Hematopoietic multipotent progenitor cell treated with erythropoietin and hydrocortisone succinate and interleukin-3 and kit ligand, for 8 days (in vitro differentiated cells): ENCODE measurements at regions not wholly inside any gene's neighbourhood (a gene's known extent, or its start where the extent isn't known, plus 50 kb on each side); places are given as distances from the start of the nearest gene placed in this dataset.

ENCODE experiments used
- DNase-seq: peaks from one replicate; pipeline ENCODE4 v3.0.0-alpha.2; 2015

- no peak for DNase-seq
Measured at GRCh38 chr14:61226015-61226654, 55.0 kb downstream of the TMEM30B start.

GRCh38 chr14:61225344-61225743 is 55.8 kb downstream of the TMEM30B start:
- DNase-seq, result no peak

- DNase-seq, result no peak
Measured at GRCh38 chr14:61223552-61223951, 57.6 kb downstream of the TMEM30B start.

- no peak for DNase-seq
Measured at GRCh38 chr14:61222388-61222787, 58.8 kb downstream of the TMEM30B start.

GRCh38 chr14:61221906-61222305 is 59.2 kb downstream of the TMEM30B start:
- no peak for DNase-seq

GRCh38 chr14:61219673-61220072 is 61.5 kb downstream of the TMEM30B start:
- DNase-seq, result no peak

GRCh38 chr14:61219256-61219655 is 61.9 kb downstream of the TMEM30B start:
- no peak for DNase-seq

- no peak for DNase-seq
Measured at GRCh38 chr14:61218767-61219166, 62.4 kb downstream of the TMEM30B start.

GRCh38 chr14:61218157-61218556 is 63.0 kb downstream of the TMEM30B start:
- DNase-seq, result no peak

- no peak for DNase-seq
Measured at GRCh38 chr14:61217516-61217915, 63.6 kb downstream of the TMEM30B start.

- DNase-seq, result no peak
Measured at GRCh38 chr14:61215222-61216020, 65.7 kb downstream of the TMEM30B start.

GRCh38 chr14:61213920-61214319 is 67.2 kb downstream of the TMEM30B start:
- no peak for DNase-seq

GRCh38 chr14:61213191-61213621 is 67.9 kb downstream of the TMEM30B start:
- no peak for DNase-seq

- DNase-seq, result no peak
Measured at GRCh38 chr14:61212546-61212945, 68.6 kb downstream of the TMEM30B start.

GRCh38 chr14:61211476-61212255 is 69.5 kb downstream of the TMEM30B start:
- DNase-seq, result no peak

- no peak for DNase-seq
Measured at GRCh38 chr14:61203081-61203753, 77.9 kb downstream of the TMEM30B start.

GRCh38 chr14:61202124-61202523 is 79.0 kb downstream of the TMEM30B start:
- no peak for DNase-seq

GRCh38 chr14:61201171-61201570 is 80.0 kb downstream of the TMEM30B start:
- no peak for DNase-seq

- no peak for DNase-seq
Measured at GRCh38 chr14:61197416-61197815, 83.7 kb downstream of the TMEM30B start.

GRCh38 chr14:61196792-61197191 is 84.3 kb downstream of the TMEM30B start:
- no peak for DNase-seq

- no peak for DNase-seq
Measured at GRCh38 chr14:61196034-61196433, 85.1 kb downstream of the TMEM30B start.

- DNase-seq, result no peak
Measured at GRCh38 chr14:61193476-61193875, 87.7 kb downstream of the TMEM30B start.

GRCh38 chr14:61192989-61193388 is 88.1 kb downstream of the TMEM30B start:
- DNase-seq, result no peak
